Heart left ventricle (tissue), 13 donors: ENCODE measurements at regions not wholly inside any gene's neighbourhood (a gene's known extent, or its start where the extent isn't known, plus 50 kb on each side); places are given as distances from the start of the nearest gene placed in this dataset.
"Not testable (repeated sequence)": the region's sequence is repeated elsewhere in the genome, so short reads cannot be mapped to it uniquely, and the experiment has no call there.

Experiments used
- CTCF ChIP-seq, 12 donors: fragments of 200-600 bp; sonication (generic) in 4 of 12; IDR thresholded peaks; one replicate each; pipeline versions ENCODE4 v1.5.0 to v1.8.0; 2018 to 2022; ENCODE audit warnings: antibody characterized with exemption in 12 of 12, mild to moderate bottlenecking in 5 of 12
- POLR2A ChIP-seq, 2 donors: fragments of 450-650 bp; IDR thresholded peaks; one replicate each; pipeline ENCODE4 v1.6.1; 2017; ENCODE audit warnings: antibody characterized with exemption in 2 of 2, mild to moderate bottlenecking in 2 of 2, moderate library complexity in 2 of 2
- donor health status: ischemic (EF 13 %, LVEDD 7.1; RV severe dilation, severe dysfunction).
- donor health status: DM: no; HTN: yes; CAD: no.
- donor health status: DM: no; HTN: no; CAD: no.
- donor health status: ischemic (EF 25% LVEDD 6.9; RV normal size, moderate dysfunction).
- donor health status: ischemic (EF 25% LVEDD 5.7; RV mildly dilated, moderate dysfunction).
- donor health status: ischemic (EF 35%, LVEDD 5.7; RV mildly dilated, moderate dysfunction).
- donor health status: nonischemic (EF 11% LVEDD 7.7; RV severe dilation, severe dysfunction).
- donor health status: DM: yes; HTN: yes; CAD: no.
- donor health status: PGD.
- donor health status: ischemic (EF 29% LVEDD 5.4; RV normal size, mild dysfunction).
- donor health status: nonischemic (EF 23%, LVEDD 6.1; RV moderate dilation, normal function).

DNA sequence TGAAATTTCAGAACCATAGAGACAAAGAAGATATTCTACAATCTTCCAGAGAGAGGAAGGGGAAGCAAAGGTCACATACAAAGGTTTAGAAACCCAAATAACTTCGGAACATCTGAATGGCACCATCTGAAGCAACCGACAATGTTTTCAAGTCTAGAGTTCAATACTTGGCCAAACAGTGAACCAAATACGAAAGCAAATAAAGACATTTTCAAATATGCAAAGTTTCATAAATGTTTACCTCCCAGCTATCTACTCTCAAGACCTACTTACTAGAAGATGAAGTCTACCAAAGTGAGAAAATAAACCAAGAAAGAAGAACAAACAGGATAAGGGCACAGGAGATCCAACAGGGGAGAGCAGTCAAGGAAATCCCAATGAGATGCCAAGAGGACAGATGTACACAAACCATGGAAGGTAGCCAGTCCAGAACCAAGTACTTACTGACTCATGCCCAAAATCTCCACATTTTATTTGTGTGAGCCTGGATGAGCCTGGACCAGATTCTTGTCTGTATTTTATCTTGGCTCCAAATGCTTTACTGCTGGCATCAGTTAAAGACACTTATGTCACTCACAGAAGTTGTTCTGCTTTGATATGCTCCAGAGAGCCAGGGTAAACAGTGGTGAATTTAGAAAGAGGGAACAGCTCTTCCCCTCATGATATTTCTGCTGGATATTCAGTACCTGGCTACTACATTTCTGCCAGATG lies 173.3 kb downstream of the AVL9 start:
- not testable (repeated sequence) for TF ChIP-seq CTCF, POLR2A (IDR thresholded peaks at IDR 0.05)
